ENCODE measurements at regions not wholly inside any gene's neighbourhood (a gene's known extent, or its start where the extent isn't known, plus 50 kb on each side); places are given as distances from the start of the nearest gene placed in this dataset.

GRCh38 chr1:60126723-60127122 lies 53.2 kb upstream of the C1orf87 start:
- no peaks in the 10 kb centered on the region for H3K79me2 ChIP-seq (ENCODE audit: low read length)
- no peaks in the 10 kb centered on the region for H3K9me3 ChIP-seq (ENCODE audit: insufficient read depth, low read length)
- H3K36me3 ChIP-seq (replicated peaks; ENCODE audit: low read depth, low read length) = no peaks in the 10 kb centered on the region
- no peak overlapping the region for H3K4me2 ChIP-seq (ENCODE audit: low read length)
- peaks cover 6% of the 10 kb centered on the region for H3K4me1 ChIP-seq (ENCODE audit: low read length)
- H4K20me1 ChIP-seq (ENCODE audit: insufficient read depth, low read length) = no peaks in the 10 kb centered on the region
- H3K27me3 ChIP-seq (ENCODE audit: low read depth, low read length) = no peaks in the 10 kb centered on the region
- H3K27ac ChIP-seq (ENCODE audit: low read length) = no peak overlapping the region
- no peak overlapping the region for H3K9ac ChIP-seq (ENCODE audit: low read length)
- H3K4me3 ChIP-seq (ENCODE audit: low read length) = no peak overlapping the region
- no peak for TF ChIP-seq CTCF (IDR thresholded peaks at IDR 0.05; ENCODE audit: low read depth, low read length)
- no peak for TF ChIP-seq EZH2phosphoT487 (IDR thresholded peaks at IDR 0.05; ENCODE audit: low read depth)
- no peak overlapping the region for H2AFZ ChIP-seq (ENCODE audit: low read depth, low read length)

Measured in OCI-LY3 (cell line).